ENCODE measurements at regions not wholly inside any gene's neighbourhood (a gene's known extent, or its start where the extent isn't known, plus 50 kb on each side); places are given as distances from the start of the nearest gene placed in this dataset.
A peak's percentile ranks its signal among the peaks of the same experiment; 100 is the strongest.

- Histone ChIP-seq H3K36me3 (ENCODE audit: control insufficient read depth in 1 of 2, insufficient read depth in 2 of 2, low read length in 2 of 2) (no peaks in the 10 kb centered on the region), H2BK120ac (ENCODE audit: insufficient read depth, low read length, poor library complexity) (no peak overlapping the region)
- WGBS (ENCODE audit: extremely low coverage, insufficient coverage, insufficient read length): no CpG with 5 or more reads among the region's 4 CpGs
These were observed 698.5 kb downstream of the NR4A2 start for GRCh38 chr2:155633887-155634570.

DNA sequence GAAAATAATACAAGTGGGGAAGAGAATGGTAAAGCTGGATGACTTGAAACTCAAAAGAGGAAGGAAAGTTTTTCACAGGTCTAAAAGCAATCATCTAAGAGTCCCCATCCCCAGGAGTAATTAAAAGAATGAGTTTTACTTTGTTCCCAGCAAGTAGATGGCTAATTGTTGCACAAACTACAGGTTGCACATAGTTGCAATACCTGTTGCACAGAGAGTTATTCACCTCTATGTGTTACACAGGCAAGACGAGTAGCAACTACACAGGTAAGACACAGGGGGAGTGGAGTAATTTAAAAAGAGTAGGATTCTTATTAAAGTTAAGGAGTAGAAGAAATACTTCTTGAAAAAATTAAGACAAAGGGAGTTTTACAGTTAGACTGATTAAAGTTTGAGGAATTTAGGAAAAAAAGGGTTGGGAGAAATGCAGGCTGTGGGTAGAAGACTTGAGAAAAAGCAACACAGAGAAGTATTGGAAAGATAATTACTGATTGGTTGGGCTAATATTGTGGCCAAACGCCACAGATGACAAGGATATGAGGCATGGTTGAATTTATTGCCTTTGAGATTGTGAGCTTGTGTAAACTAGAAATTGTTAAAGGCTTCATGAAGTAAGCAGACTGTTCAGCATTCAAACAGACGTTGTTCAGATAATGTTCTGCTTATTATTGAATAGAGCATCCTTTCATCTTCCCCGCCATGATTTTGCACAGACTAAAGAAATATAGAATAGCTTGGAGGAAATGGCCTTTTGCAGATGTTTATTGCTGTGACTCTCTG is 699.3 kb downstream of the NR4A2 start:
- Histone ChIP-seq H4K8ac (ENCODE audit: low read depth, low read length) (no peak overlapping the region), H3K18ac (ENCODE audit: low read length) (no peak overlapping the region), H3K27me3 (ENCODE audit: insufficient read depth, low read length) (no peaks in the 10 kb centered on the region), H2AK5ac (ENCODE audit: low read length) (no peak overlapping the region), H3K9me3 (ENCODE audit: insufficient read depth, low read depth, low read length) (no peaks in the 10 kb centered on the region), H3K14ac (ENCODE audit: low read length) (no peak overlapping the region), H4K91ac (ENCODE audit: low read depth, low read length) (no peak overlapping the region), H2BK12ac (ENCODE audit: low read length) (no peak overlapping the region), H3K4me1 (ENCODE audit: control insufficient read depth in 1 of 2, insufficient read depth in 2 of 2, low read length in 2 of 2) (no peaks in the 10 kb centered on the region), H3K4ac (ENCODE audit: low read depth, low read length) (no peak overlapping the region), H4K12ac (ENCODE audit: low read depth, low read length) (no peak overlapping the region), H3K36me3 (ENCODE audit: control insufficient read depth in 1 of 2, insufficient read depth in 2 of 2, low read length in 2 of 2) (no peaks in the 10 kb centered on the region), H2BK5ac (ENCODE audit: low read depth, low read length, poor library complexity) (no peak overlapping the region), H2AFZ (ENCODE audit: insufficient read depth, low read length, poor library complexity) (no peak overlapping the region), H3K9ac (ENCODE audit: low read length) (no peak overlapping the region), H3K4me2 (ENCODE audit: low read length) (no peak overlapping the region), H3K79me2 (ENCODE audit: control insufficient read depth, insufficient read depth, low read length, poor library complexity) (no peaks in the 10 kb centered on the region), H3K4me3 (ENCODE audit: low read depth, low read length) (no peak overlapping the region), H2BK120ac (ENCODE audit: insufficient read depth, low read length, poor library complexity) (no peak overlapping the region), H3K79me1 (ENCODE audit: low read length) (no peaks in the 10 kb centered on the region), H3K27ac (ENCODE audit: low read depth, low read length) (no peak overlapping the region), H3K23ac (ENCODE audit: low read length) (no peak overlapping the region)
- DNase-seq: peak in 1 of 2 donors; percentile 46
- WGBS (ENCODE audit: extremely low coverage, insufficient coverage, insufficient read length): no CpG with 5 or more reads among the region's 4 CpGs

More at GRCh38 chr2:155633887-155634570, 698.5 kb downstream of the NR4A2 start:
- Histone ChIP-seq H3K4me2 (ENCODE audit: low read length) (no peak overlapping the region), H4K12ac (ENCODE audit: low read depth, low read length) (no peak overlapping the region), H3K4me3 (ENCODE audit: low read depth, low read length) (no peak overlapping the region), H3K18ac (ENCODE audit: low read length) (no peak overlapping the region), H2AFZ (ENCODE audit: insufficient read depth, low read length, poor library complexity) (no peak overlapping the region), H3K79me2 (ENCODE audit: control insufficient read depth, insufficient read depth, low read length, poor library complexity) (no peaks in the 10 kb centered on the region), H3K27ac (ENCODE audit: low read depth, low read length) (no peak overlapping the region), H2BK5ac (ENCODE audit: low read depth, low read length, poor library complexity) (no peak overlapping the region), H3K14ac (ENCODE audit: low read length) (no peak overlapping the region), H2BK12ac (ENCODE audit: low read length) (no peak overlapping the region), H3K27me3 (ENCODE audit: insufficient read depth, low read length) (no peaks in the 10 kb centered on the region), H4K8ac (ENCODE audit: low read depth, low read length) (no peak overlapping the region), H3K4ac (ENCODE audit: low read depth, low read length) (no peak overlapping the region), H3K23ac (ENCODE audit: low read length) (no peak overlapping the region), H3K4me1 (ENCODE audit: control insufficient read depth in 1 of 2, insufficient read depth in 2 of 2, low read length in 2 of 2) (no peaks in the 10 kb centered on the region), H3K9me3 (ENCODE audit: insufficient read depth, low read depth, low read length) (no peaks in the 10 kb centered on the region), H2AK5ac (ENCODE audit: low read length) (no peak overlapping the region), H3K79me1 (ENCODE audit: low read length) (no peaks in the 10 kb centered on the region), H4K91ac (ENCODE audit: low read depth, low read length) (no peak overlapping the region), H3K9ac (ENCODE audit: low read length) (no peak overlapping the region)
- no peak for DNase-seq

GRCh38 chr2:155630760-155631159 is 701.8 kb downstream of the NR4A2 start:
- Histone ChIP-seq H3K79me1 (ENCODE audit: low read length) (no peaks in the 10 kb centered on the region), H4K8ac (ENCODE audit: low read depth, low read length) (no peak overlapping the region), H3K9ac (ENCODE audit: low read length) (no peak overlapping the region), H3K27ac (ENCODE audit: low read depth, low read length) (no peak overlapping the region), H3K27me3 (ENCODE audit: insufficient read depth, low read length) (no peaks in the 10 kb centered on the region), H4K12ac (ENCODE audit: low read depth, low read length) (no peak overlapping the region), H3K79me2 (ENCODE audit: control insufficient read depth, insufficient read depth, low read length, poor library complexity) (no peaks in the 10 kb centered on the region), H3K36me3 (ENCODE audit: control insufficient read depth in 1 of 2, insufficient read depth in 2 of 2, low read length in 2 of 2) (no peaks in the 10 kb centered on the region), H3K4me1 (ENCODE audit: control insufficient read depth in 1 of 2, insufficient read depth in 2 of 2, low read length in 2 of 2) (no peaks in the 10 kb centered on the region), H3K14ac (ENCODE audit: low read length) (no peak overlapping the region), H4K91ac (ENCODE audit: low read depth, low read length) (no peak overlapping the region), H2BK12ac (ENCODE audit: low read length) (no peak overlapping the region), H3K9me3 (ENCODE audit: insufficient read depth, low read depth, low read length) (no peaks in the 10 kb centered on the region), H3K4me3 (ENCODE audit: low read depth, low read length) (no peak overlapping the region), H3K4me2 (ENCODE audit: low read length) (no peak overlapping the region), H3K4ac (ENCODE audit: low read depth, low read length) (no peak overlapping the region), H2AK5ac (ENCODE audit: low read length) (no peak overlapping the region), H2BK5ac (ENCODE audit: low read depth, low read length, poor library complexity) (no peak overlapping the region), H3K18ac (ENCODE audit: low read length) (no peak overlapping the region), H3K23ac (ENCODE audit: low read length) (no peak overlapping the region), H2BK120ac (ENCODE audit: insufficient read depth, low read length, poor library complexity) (no peak overlapping the region), H2AFZ (ENCODE audit: insufficient read depth, low read length, poor library complexity) (no peak overlapping the region)
- DNase-seq: no peak
- WGBS (ENCODE audit: extremely low coverage, insufficient coverage, insufficient read length): no CpG with 5 or more reads among the region's 5 CpGs

- H2BK12ac ChIP-seq (ENCODE audit: low read length): no peak overlapping the region
- H3K27ac ChIP-seq (ENCODE audit: low read depth, low read length): no peak overlapping the region
These were observed 710.1 kb downstream of the NR4A2 start for GRCh38 chr2:155622443-155622842.

More at GRCh38 chr2:155622443-155622842, 710.1 kb downstream of the NR4A2 start:
- Histone ChIP-seq H3K14ac (ENCODE audit: low read length) (no peak overlapping the region), H3K4ac (ENCODE audit: low read depth, low read length) (no peak overlapping the region), H2AK5ac (ENCODE audit: low read length) (no peak overlapping the region), H2BK5ac (ENCODE audit: low read depth, low read length, poor library complexity) (no peak overlapping the region), H3K79me2 (ENCODE audit: control insufficient read depth, insufficient read depth, low read length, poor library complexity) (no peaks in the 10 kb centered on the region), H3K79me1 (ENCODE audit: low read length) (no peaks in the 10 kb centered on the region), H3K27me3 (ENCODE audit: insufficient read depth, low read length) (no peaks in the 10 kb centered on the region), H3K4me1 (ENCODE audit: control insufficient read depth in 1 of 2, insufficient read depth in 2 of 2, low read length in 2 of 2) (no peaks in the 10 kb centered on the region), H3K18ac (ENCODE audit: low read length) (no peak overlapping the region), H4K91ac (ENCODE audit: low read depth, low read length) (no peak overlapping the region), H3K9ac (ENCODE audit: low read length) (no peak overlapping the region), H4K8ac (ENCODE audit: low read depth, low read length) (no peak overlapping the region), H4K12ac (ENCODE audit: low read depth, low read length) (no peak overlapping the region), H3K23ac (ENCODE audit: low read length) (no peak overlapping the region), H3K36me3 (ENCODE audit: control insufficient read depth in 1 of 2, insufficient read depth in 2 of 2, low read length in 2 of 2) (no peaks in the 10 kb centered on the region), H3K9me3 (ENCODE audit: insufficient read depth, low read depth, low read length) (no peaks in the 10 kb centered on the region), H3K4me3 (ENCODE audit: low read depth, low read length) (no peak overlapping the region), H2AFZ (ENCODE audit: insufficient read depth, low read length, poor library complexity) (no peak overlapping the region), H3K4me2 (ENCODE audit: low read length) (no peak overlapping the region), H2BK120ac (ENCODE audit: insufficient read depth, low read length, poor library complexity) (no peak overlapping the region)
- WGBS (ENCODE audit: extremely low coverage, insufficient coverage, insufficient read length): no CpG with 5 or more reads among the region's 1 CpG
- DNase-seq: no peak
